AG09309 (cell line): ENCODE measurements at regions not wholly inside any gene's neighbourhood (a gene's known extent, or its start where the extent isn't known, plus 50 kb on each side); places are given as distances from the start of the nearest gene placed in this dataset.
A peak's percentile ranks its signal among the peaks of the same experiment; 100 is the strongest.

Experiments used
- DNase-seq: peaks from one replicate; pipeline ENCODE4 v3.0.0-alpha.2; 2010; ENCODE audit warnings: low read depth
- H3K4me3 ChIP-seq: 2 replicates; pipeline ENCODE4 v1.5.1; 2011; ENCODE audit warnings: mild to moderate bottlenecking, low read depth, low read length, moderate library complexity; ENCODE audit not compliant: control insufficient read depth
- CTCF ChIP-seq: IDR thresholded peaks from 2 replicates; pipeline ENCODE4 v1.5.1; 2011; ENCODE audit warnings: mild to moderate bottlenecking, low read depth, low read length, inconsistent platforms; ENCODE audit not compliant: insufficient read depth, control insufficient read depth; ENCODE audit errors: missing control alignments

DNA sequence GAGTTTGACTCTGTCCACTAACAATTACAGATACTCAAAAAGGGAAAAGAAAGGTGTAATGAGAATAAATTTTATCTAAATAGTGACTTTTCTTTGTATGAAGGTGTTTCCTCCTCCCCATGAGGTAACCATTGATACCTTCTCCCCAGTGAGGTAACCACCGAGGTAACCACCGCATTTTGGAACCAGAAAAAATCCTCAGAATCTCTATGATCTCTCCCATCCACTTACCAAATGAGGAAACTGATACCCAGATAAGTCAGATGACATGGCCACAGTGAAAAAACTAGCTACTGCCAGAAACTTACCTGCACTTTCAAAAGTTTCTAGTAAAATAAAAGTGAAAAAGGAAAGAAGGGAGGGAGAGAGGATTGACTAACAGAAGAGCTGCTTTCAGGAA is 124.0 kb upstream of the FNDC3A start:
- H3K4me3 ChIP-seq = no peak overlapping the region
- no peak for TF ChIP-seq CTCF
- no peak for DNase-seq

DNA sequence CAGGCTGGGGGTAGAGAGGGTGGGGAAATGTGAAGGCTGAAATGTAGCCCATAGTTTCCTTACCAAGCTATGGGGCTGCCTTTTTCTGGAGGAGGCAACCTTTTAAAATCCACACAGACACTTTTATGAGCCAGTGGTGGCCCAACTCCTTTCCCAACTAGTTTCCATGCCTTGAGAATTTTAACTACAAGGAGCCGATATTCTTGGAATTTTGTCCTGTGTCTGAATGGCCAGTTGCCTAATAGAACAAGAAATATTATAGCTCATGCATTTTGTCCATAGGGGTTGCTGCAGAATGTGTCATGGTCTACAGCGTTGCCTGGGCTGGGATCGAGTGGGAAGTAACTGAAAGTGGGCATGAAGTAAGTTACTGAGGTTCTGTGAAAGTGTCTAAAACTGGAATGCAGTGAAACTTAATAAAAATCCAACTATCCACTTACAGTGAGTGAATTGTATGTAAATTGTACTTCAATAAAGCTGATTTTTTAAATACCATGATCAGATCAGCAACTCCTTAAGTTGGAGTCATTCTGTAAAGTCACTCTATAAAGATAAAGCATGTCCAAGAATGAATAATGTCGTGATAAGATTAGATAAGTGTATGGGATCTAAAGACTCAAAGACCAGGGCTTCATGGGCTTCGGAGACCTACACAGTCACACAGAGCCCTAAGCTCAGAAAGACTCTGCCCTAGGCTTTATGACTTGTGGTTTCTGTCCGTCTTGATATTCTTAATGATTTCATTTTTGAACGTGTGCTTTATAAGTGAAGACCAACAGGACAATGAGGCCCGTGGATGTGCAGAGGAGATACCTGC is 122.6 kb upstream of the FNDC3A start:
- H3K4me3 ChIP-seq = no peak overlapping the region
- no peak for DNase-seq
- TF ChIP-seq CTCF = no peak

DNA sequence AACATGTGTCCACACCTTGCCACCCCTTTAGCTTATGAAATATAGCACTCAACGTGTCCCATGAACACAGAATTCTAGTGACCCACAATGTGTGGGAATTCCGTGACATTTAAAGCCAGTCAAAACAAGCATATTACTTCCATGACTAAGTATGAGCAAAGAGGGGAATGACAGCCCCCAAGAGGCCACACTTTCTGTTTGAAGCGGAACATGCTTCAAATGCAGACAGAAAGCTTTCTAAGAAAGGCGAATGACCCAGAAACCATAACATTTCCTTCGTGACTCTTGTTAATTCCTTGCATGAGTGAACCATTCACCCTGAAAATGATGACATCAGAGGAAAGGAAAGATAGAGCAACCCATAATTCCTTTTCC is 122.0 kb upstream of the FNDC3A start:
- H3K4me3 ChIP-seq = no peak overlapping the region
- DNase-seq = peak; percentile 13

DNA sequence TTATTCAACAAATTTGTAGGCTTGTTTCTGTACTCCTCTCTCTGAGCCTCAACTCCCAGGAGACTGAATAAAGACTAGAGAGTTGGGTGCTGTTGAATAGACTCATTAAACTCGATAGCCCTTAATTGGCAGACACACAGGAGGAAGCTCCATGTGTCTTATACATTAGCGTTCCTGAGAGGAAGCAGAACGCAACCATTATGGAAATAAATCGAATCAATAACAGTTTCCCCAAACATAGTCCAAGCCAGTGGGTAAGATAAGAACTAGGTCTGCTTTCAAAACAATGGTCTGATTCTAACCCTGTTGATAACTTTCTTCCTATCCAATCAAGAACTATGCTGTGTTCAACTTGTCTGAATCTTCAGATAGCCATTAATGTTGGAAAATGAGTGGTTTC is 118.1 kb upstream of the FNDC3A start:
- no peak for TF ChIP-seq CTCF
- no peak for DNase-seq
- no peak overlapping the region for H3K4me3 ChIP-seq

More for the DNA sequence above, 122.0 kb upstream of the FNDC3A start:
- TF ChIP-seq CTCF = no peak

GRCh38 chr13:48858122-48858902 is 117.4 kb upstream of the FNDC3A start:
- TF ChIP-seq CTCF = no peak
- DNase-seq = no peak
- no peak overlapping the region for H3K4me3 ChIP-seq

- no peak overlapping the region for H3K4me3 ChIP-seq
- no peak for DNase-seq
- no peak for TF ChIP-seq CTCF
Measured at GRCh38 chr13:48859272-48860105, 116.2 kb upstream of the FNDC3A start.
